BJ (cell line): ENCODE measurements at regions not wholly inside any gene's neighbourhood (a gene's known extent, or its start where the extent isn't known, plus 50 kb on each side); places are given as distances from the start of the nearest gene placed in this dataset.

Experiments used
- CTCF ChIA-PET: fragments of 350-600 bp; formaldehyde crosslinking; extraction: SDS; loops from one replicate; lab custom pipeline; 2021; ENCODE audit warnings: antibody characterized with exemption, inconsistent platforms; lab: Yijun Ruan, JAX
- POLR2A ChIA-PET: fragments of 300-600 bp; sonication (Branson Sonifier 250); formaldehyde crosslinking; extraction: SDS; loops from one replicate; lab custom pipeline; 2021; ENCODE audit warnings: antibody characterized with exemption; lab: Charles Lee
- DNase-seq: peaks from one replicate; pipeline ENCODE4 v3.0.0-alpha.2; 2011; ENCODE audit warnings: low read depth
- H3K27me3 ChIP-seq: 2 replicates; pipeline ENCODE4 v1.6.0; 2011; ENCODE audit warnings: low read length; ENCODE audit not compliant: control insufficient read depth, insufficient read depth
- H3K36me3 ChIP-seq: 2 replicates; pipeline ENCODE4 v1.5.1; 2011; ENCODE audit warnings: low read length; ENCODE audit not compliant: control insufficient read depth, insufficient read depth
- H3K4me3 ChIP-seq: 2 replicates; pipeline ENCODE4 v1.5.1; 2011; ENCODE audit warnings: low read depth, mild to moderate bottlenecking, control low read depth, low read length
- CTCF ChIP-seq: IDR thresholded peaks from 2 replicates; pipeline ENCODE4 v1.5.1; 2011; ENCODE audit warnings: low read depth, mild to moderate bottlenecking, control low read depth, inconsistent platforms, low read length, moderate library complexity; ENCODE audit not compliant: insufficient read depth

GRCh38 chr15:95840004-95840403 is 490.5 kb upstream of the NR2F2 start:
- Histone ChIP-seq H3K27me3 (no peaks in the 10 kb centered on the region), H3K4me3 (no peak overlapping the region), H3K36me3 (no peaks in the 10 kb centered on the region)
- ChIA-PET CTCF (interaction anchor here (1.0 kb wide), 1 partner anchor 9 kb away, joined by 3 read pairs; no protein-coding TSS in a partner anchor), POLR2A (no interaction called here)
- peak; percentile 66 for DNase-seq
- TF ChIP-seq CTCF = no peak

- no peak for DNase-seq
- ChIA-PET POLR2A (no interaction called here), CTCF (no interaction called here)
Observed at GRCh38 chr15:95840855-95841254, 489.6 kb upstream of the NR2F2 start.

GRCh38 chr15:95842576-95842975 is 487.9 kb upstream of the NR2F2 start:
- H3K36me3 ChIP-seq = no peaks in the 10 kb centered on the region
- no peak for DNase-seq
- ChIA-PET CTCF (no interaction called here), POLR2A (no interaction called here)
- no peak overlapping the region for H3K4me3 ChIP-seq
- no peaks in the 10 kb centered on the region for H3K27me3 ChIP-seq
- no peak for TF ChIP-seq CTCF

More at GRCh38 chr15:95840855-95841254, 489.6 kb upstream of the NR2F2 start:
- H3K4me3 ChIP-seq = no peak overlapping the region
- no peaks in the 10 kb centered on the region for H3K27me3 ChIP-seq
- no peaks in the 10 kb centered on the region for H3K36me3 ChIP-seq
- no peak for TF ChIP-seq CTCF

- peak; percentile 59 for DNase-seq
- POLR2A ChIA-PET = no interaction called here
Observed at GRCh38 chr15:95843241-95843910, 487.1 kb upstream of the NR2F2 start.

More at GRCh38 chr15:95843241-95843910, 487.1 kb upstream of the NR2F2 start:
- Histone ChIP-seq H3K4me3 (no peak overlapping the region), H3K36me3 (no peaks in the 10 kb centered on the region), H3K27me3 (no peaks in the 10 kb centered on the region)
- CTCF ChIA-PET = no interaction called here
- no peak for TF ChIP-seq CTCF
